ENCODE measurements at regions not wholly inside any gene's neighbourhood (a gene's known extent, or its start where the extent isn't known, plus 50 kb on each side); places are given as distances from the start of the nearest gene placed in this dataset.

- no peak for DNase-seq
Measured at GRCh38 chr10:121187391-121187790, 336.2 kb downstream of the WDR11 start.

GRCh38 chr10:121188005-121188404 lies 336.8 kb downstream of the WDR11 start:
- no peak for DNase-seq

GRCh38 chr10:121189066-121189465 lies 337.9 kb downstream of the WDR11 start:
- no peak for DNase-seq

GRCh38 chr10:121194696-121195523 lies 343.7 kb downstream of the WDR11 start:
- no peak for DNase-seq

- no peak for DNase-seq
Measured at GRCh38 chr10:121195524-121195910, 344.4 kb downstream of the WDR11 start.

GRCh38 chr10:121199081-121199480 lies 347.9 kb downstream of the WDR11 start:
- DNase-seq = no peak

- no peak for DNase-seq
Measured at GRCh38 chr10:121205625-121206024, 354.5 kb downstream of the WDR11 start.

GRCh38 chr10:121211446-121211845 lies 360.3 kb downstream of the WDR11 start:
- DNase-seq = no peak

- no peak for DNase-seq
Measured at GRCh38 chr10:121213437-121213836, 362.3 kb downstream of the WDR11 start.

GRCh38 chr10:121216295-121216694 lies 365.1 kb downstream of the WDR11 start:
- no peak for DNase-seq

GRCh38 chr10:121216721-121217181 lies 365.6 kb downstream of the WDR11 start:
- no peak for DNase-seq

GRCh38 chr10:121217331-121217730 lies 366.2 kb downstream of the WDR11 start:
- DNase-seq = no peak

- DNase-seq = no peak
Measured at GRCh38 chr10:121221072-121221471, 369.9 kb downstream of the WDR11 start.

GRCh38 chr10:121221991-121222390 lies 370.8 kb downstream of the WDR11 start:
- no peak for DNase-seq

GRCh38 chr10:121222842-121223241 lies 371.7 kb downstream of the WDR11 start:
- DNase-seq = no peak

GRCh38 chr10:121231079-121231478 lies 367.2 kb downstream of the FGFR2 start:
- DNase-seq = no peak

- no peak for DNase-seq
Measured at GRCh38 chr10:121232494-121232893, 365.8 kb downstream of the FGFR2 start.

GRCh38 chr10:121235692-121236091 lies 362.6 kb downstream of the FGFR2 start:
- no peak for DNase-seq

GRCh38 chr10:121236621-121237020 lies 361.6 kb downstream of the FGFR2 start:
- DNase-seq = no peak

- no peak for DNase-seq
Measured at GRCh38 chr10:121237718-121238117, 360.5 kb downstream of the FGFR2 start.

- DNase-seq = no peak
Measured at GRCh38 chr10:121240011-121240410, 358.2 kb downstream of the FGFR2 start.

- DNase-seq = no peak
Measured at GRCh38 chr10:121240556-121240955, 357.7 kb downstream of the FGFR2 start.

- DNase-seq = no peak
Measured at GRCh38 chr10:121241337-121241736, 356.9 kb downstream of the FGFR2 start.

GRCh38 chr10:121242741-121243608 lies 355.3 kb downstream of the FGFR2 start:
- no peak for DNase-seq

Measured in NCI-H345 (cell line).